ENCODE measurements at regions not wholly inside any gene's neighbourhood (a gene's known extent, or its start where the extent isn't known, plus 50 kb on each side); places are given as distances from the start of the nearest gene placed in this dataset.

- peaks cover 3% of the 10 kb centered on the region for H3K36me3 Mint-ChIP-seq (ENCODE audit: low read depth)
- no peaks in the 10 kb centered on the region for H3K9me3 Mint-ChIP-seq
- H3K27me3 Mint-ChIP-seq (ENCODE audit: low read depth, poor library complexity), result no peaks in the 10 kb centered on the region
- H3K4me3 Mint-ChIP-seq, result no peak overlapping the region
- H3K4me1 Mint-ChIP-seq, result peaks cover 20% of the 10 kb centered on the region
- no peak for DNase-seq
- TF ChIP-seq CTCF (IDR thresholded peaks at IDR 0.05), result no peak
- H3K27ac Mint-ChIP-seq, result no peak overlapping the region
Observed at GRCh38 chr2:19128148-19128547, 230.3 kb downstream of the OSR1 start.

GRCh38 chr2:19127616-19128015, 230.8 kb downstream of the OSR1 start:
- Mint-ChIP-seq H3K4me3 (no peak overlapping the region), H3K9me3 (no peaks in the 10 kb centered on the region), H3K36me3 (ENCODE audit: low read depth) (peaks cover 4% of the 10 kb centered on the region), H3K27ac (no peak overlapping the region), H3K4me1 (peaks cover 15% of the 10 kb centered on the region), H3K27me3 (ENCODE audit: low read depth, poor library complexity) (peaks cover 3% of the 10 kb centered on the region)
- no peak for DNase-seq
- TF ChIP-seq CTCF (IDR thresholded peaks at IDR 0.05), result no peak

GRCh38 chr2:19125901-19126680, 232.3 kb downstream of the OSR1 start:
- H3K27me3 Mint-ChIP-seq (ENCODE audit: low read depth, poor library complexity), result peaks cover 3% of the 10 kb centered on the region
- H3K4me1 Mint-ChIP-seq, result peaks cover 8% of the 10 kb centered on the region
- no peak overlapping the region for H3K4me3 Mint-ChIP-seq
- peaks cover 4% of the 10 kb centered on the region for H3K36me3 Mint-ChIP-seq (ENCODE audit: low read depth)
- no peaks in the 10 kb centered on the region for H3K9me3 Mint-ChIP-seq
- H3K27ac Mint-ChIP-seq, result peak overlapping the region; percentile 59
- TF ChIP-seq CTCF (IDR thresholded peaks at IDR 0.05), result no peak
- DNase-seq, result no peak

GRCh38 chr2:19124135-19124534, 234.3 kb downstream of the OSR1 start:
- TF ChIP-seq CTCF (IDR thresholded peaks at IDR 0.05), result no peak
- no peak for DNase-seq
- Mint-ChIP-seq H3K27ac (no peak overlapping the region), H3K9me3 (no peaks in the 10 kb centered on the region), H3K36me3 (ENCODE audit: low read depth) (peaks cover 4% of the 10 kb centered on the region), H3K4me1 (peaks cover 7% of the 10 kb centered on the region), H3K27me3 (ENCODE audit: low read depth, poor library complexity) (peaks cover 3% of the 10 kb centered on the region), H3K4me3 (no peak overlapping the region)

GRCh38 chr2:19123556-19123955, 234.9 kb downstream of the OSR1 start:
- H3K4me1 Mint-ChIP-seq, result peaks cover 7% of the 10 kb centered on the region
- peaks cover 3% of the 10 kb centered on the region for H3K27me3 Mint-ChIP-seq (ENCODE audit: low read depth, poor library complexity)
- no peak for TF ChIP-seq CTCF (IDR thresholded peaks at IDR 0.05)
- peaks cover 4% of the 10 kb centered on the region for H3K36me3 Mint-ChIP-seq (ENCODE audit: low read depth)
- H3K4me3 Mint-ChIP-seq, result no peak overlapping the region
- DNase-seq, result no peak
- no peak overlapping the region for H3K27ac Mint-ChIP-seq
- H3K9me3 Mint-ChIP-seq, result no peaks in the 10 kb centered on the region

GRCh38 chr2:19122220-19122619, 236.2 kb downstream of the OSR1 start:
- no peak overlapping the region for H3K4me3 Mint-ChIP-seq
- H3K9me3 Mint-ChIP-seq, result peaks cover 7% of the 10 kb centered on the region
- DNase-seq, result no peak
- peaks cover 7% of the 10 kb centered on the region for H3K27me3 Mint-ChIP-seq (ENCODE audit: low read depth, poor library complexity)
- no peak overlapping the region for H3K27ac Mint-ChIP-seq
- H3K36me3 Mint-ChIP-seq (ENCODE audit: low read depth), result peaks cover 11% of the 10 kb centered on the region
- peaks cover 7% of the 10 kb centered on the region for H3K4me1 Mint-ChIP-seq
- TF ChIP-seq CTCF (IDR thresholded peaks at IDR 0.05), result no peak

Measured in nephron progenitor cell (in vitro differentiated cells).